ENCODE measurements at regions not wholly inside any gene's neighbourhood (a gene's known extent, or its start where the extent isn't known, plus 50 kb on each side); places are given as distances from the start of the nearest gene placed in this dataset.

GRCh38 chr11:16474659-16475058, 118.3 kb upstream of the SOX6 start:
- TF ChIP-seq CTCF (IDR thresholded peaks at IDR 0.05) (no peak), POLR2A (IDR thresholded peaks at IDR 0.05) (no peak)
